ENCODE measurements at regions not wholly inside any gene's neighbourhood (a gene's known extent, or its start where the extent isn't known, plus 50 kb on each side); places are given as distances from the start of the nearest gene placed in this dataset.

- TF ChIP-seq ZNF781 (CRISPR knock-in tag; IDR thresholded peaks at IDR 0.05; ENCODE audit: borderline replicate concordance, not compliant biosample characterization) (no peak), MAZ (IDR thresholded peaks at IDR 0.05; ENCODE audit: borderline replicate concordance, low read depth, low read length) (no peak; the same call in 1 of the 2 replicates), MAZ (CRISPR knock-in tag; IDR thresholded peaks at IDR 0.05; ENCODE audit: low read depth) (peak; percentile 34; the same call in 1 of the 2 replicates), ZEB1 (IDR thresholded peaks at IDR 0.05; ENCODE audit: insufficient replicate concordance, low read depth) (peak; percentile 57), ZNF713 (CRISPR knock-in tag; IDR thresholded peaks at IDR 0.05) (no peak), SRSF4 (IDR thresholded peaks at IDR 0.05; ENCODE audit: low read depth, low read length, poor library complexity, severe bottlenecking) (no peak), PATZ1 (CRISPR knock-in tag; IDR thresholded peaks at IDR 0.05) (peak; percentile 94), ZNF24 (IDR thresholded peaks at IDR 0.05) (no peak), ZNF75D (CRISPR knock-in tag; IDR thresholded peaks at IDR 0.05; ENCODE audit: borderline replicate concordance) (no peak), ELF3 (CRISPR knock-in tag; IDR thresholded peaks at IDR 0.05) (peak; percentile 90), SUZ12 (IDR thresholded peaks at IDR 0.05; ENCODE audit: low read depth, low read length) (no peak), TARDBP (CRISPR knock-in tag; IDR thresholded peaks at IDR 0.05) (peak; percentile 21; the same call in 1 of the 2 replicates), ZNF326 (CRISPR knock-in tag; IDR thresholded peaks at IDR 0.05; ENCODE audit: borderline replicate concordance) (no peak), CSRNP2 (CRISPR knock-in tag; conservative IDR thresholded peaks at IDR 0.05; ENCODE audit: low read depth) (no peak), ZHX2 (IDR thresholded peaks at IDR 0.05; ENCODE audit: low read depth) (0 out of 2 replicates have a peak, but pooled peaks have one; percentile 24), ZHX2 (CRISPR knock-in tag; IDR thresholded peaks at IDR 0.05; ENCODE audit: borderline replicate concordance) (no peak), GATAD1 (CRISPR knock-in tag; IDR thresholded peaks at IDR 0.05) (peak; percentile 52; the same call in 1 of the 2 replicates), RFX5 (IDR thresholded peaks at IDR 0.05; ENCODE audit: low read depth, low read length) (no peak), SIN3B (IDR thresholded peaks at IDR 0.05; ENCODE audit: low read length) (no peak), ONECUT2 (CRISPR knock-in tag; IDR thresholded peaks at IDR 0.05) (no peak), ZNF589 (CRISPR knock-in tag; conservative IDR thresholded peaks at IDR 0.05) (no peak), ZNF788 (CRISPR knock-in tag; IDR thresholded peaks at IDR 0.05; ENCODE audit: borderline replicate concordance) (no peak)
These were observed 164.1 kb downstream of the SEC14L1 start (continued) for GRCh38 chr17:77304746-77305473.

All from HepG2 (cell line).